ENCODE measurements at regions not wholly inside any gene's neighbourhood (a gene's known extent, or its start where the extent isn't known, plus 50 kb on each side); places are given as distances from the start of the nearest gene placed in this dataset.

GRCh38 chr16:73610605-73611156, 562.8 kb upstream of the ZFHX3 start:
- POLR2A ChIA-PET, result no interaction called here
- no peak for TF ChIP-seq L3MBTL2 (conservative IDR thresholded peaks at IDR 0.05)
- no peak for TF ChIP-seq BHLHE40 (IDR thresholded peaks at IDR 0.05; ENCODE audit: borderline replicate concordance)
- no peak for TF ChIP-seq CTBP1 (IDR thresholded peaks at IDR 0.05; ENCODE audit: borderline replicate concordance)
- TF ChIP-seq FOXA1 (IDR thresholded peaks at IDR 0.05), result no peak
- TF ChIP-seq NFRKB (IDR thresholded peaks at IDR 0.05), result no peak
- TF ChIP-seq SP1 (IDR thresholded peaks at IDR 0.05), result no peak
- no peak for TF ChIP-seq ARNT (IDR thresholded peaks at IDR 0.05)
- no peak for TF ChIP-seq SUZ12 (IDR thresholded peaks at IDR 0.05)
- no peak for TF ChIP-seq ZNF384 (IDR thresholded peaks at IDR 0.05)
- no peak for TF ChIP-seq FOXK2 (IDR thresholded peaks at IDR 0.05)
- CTCF ChIA-PET, result no interaction called here
- DNase-seq (ENCODE audit: extremely low spot score), result no peak

GRCh38 chr16:73610160-73610559, 562.2 kb upstream of the ZFHX3 start:
- no peak for TF ChIP-seq BHLHE40 (IDR thresholded peaks at IDR 0.05; ENCODE audit: borderline replicate concordance)
- no peak for TF ChIP-seq SUZ12 (IDR thresholded peaks at IDR 0.05)
- TF ChIP-seq NFRKB (IDR thresholded peaks at IDR 0.05), result no peak
- ChIA-PET CTCF (no interaction called here), POLR2A (no interaction called here)
- no peak for DNase-seq (ENCODE audit: extremely low spot score)

- CTCF ChIA-PET, result no interaction called here
- TF ChIP-seq CTBP1 (IDR thresholded peaks at IDR 0.05; ENCODE audit: borderline replicate concordance) (no peak), LEF1 (IDR thresholded peaks at IDR 0.05; ENCODE audit: borderline replicate concordance) (no peak), ELF4 (IDR thresholded peaks at IDR 0.05) (no peak), NFRKB (IDR thresholded peaks at IDR 0.05) (no peak), ZNF384 (IDR thresholded peaks at IDR 0.05) (no peak), L3MBTL2 (conservative IDR thresholded peaks at IDR 0.05) (no peak), SP1 (IDR thresholded peaks at IDR 0.05) (no peak), FOXA1 (IDR thresholded peaks at IDR 0.05) (no peak), FOXM1 (IDR thresholded peaks at IDR 0.05; ENCODE audit: borderline replicate concordance) (no peak), BHLHE40 (IDR thresholded peaks at IDR 0.05; ENCODE audit: borderline replicate concordance) (no peak)
- POLR2A ChIA-PET, result no interaction called here
Measured at GRCh38 chr16:73608911-73609310, 561.0 kb upstream of the ZFHX3 start.

GRCh38 chr16:73605309-73605708, 557.4 kb upstream of the ZFHX3 start:
- TF ChIP-seq FOXA1 (IDR thresholded peaks at IDR 0.05) (no peak), ZNF384 (IDR thresholded peaks at IDR 0.05) (no peak), CTBP1 (IDR thresholded peaks at IDR 0.05; ENCODE audit: borderline replicate concordance) (no peak), LEF1 (IDR thresholded peaks at IDR 0.05; ENCODE audit: borderline replicate concordance) (no peak), L3MBTL2 (conservative IDR thresholded peaks at IDR 0.05) (no peak), ARNT (IDR thresholded peaks at IDR 0.05) (no peak), ELF4 (IDR thresholded peaks at IDR 0.05) (no peak), SP1 (IDR thresholded peaks at IDR 0.05) (no peak), SUZ12 (IDR thresholded peaks at IDR 0.05) (no peak), FOXK2 (IDR thresholded peaks at IDR 0.05) (no peak)
- POLR2A ChIA-PET, result no interaction called here
- CTCF ChIA-PET, result interaction anchor here (0.6 kb wide), 1 partner anchor 22 kb away, joined by 4 read pairs; no protein-coding TSS in a partner anchor
- DNase-seq (ENCODE audit: extremely low spot score), result no peak

More at GRCh38 chr16:73608911-73609310, 561.0 kb upstream of the ZFHX3 start:
- no peak for DNase-seq (ENCODE audit: extremely low spot score)

GRCh38 chr16:73601911-73602310, 554.0 kb upstream of the ZFHX3 start:
- POLR2A ChIA-PET, result no interaction called here
- TF ChIP-seq ELF4 (IDR thresholded peaks at IDR 0.05), result no peak
- no peak for TF ChIP-seq SUZ12 (IDR thresholded peaks at IDR 0.05)
- TF ChIP-seq TARDBP (IDR thresholded peaks at IDR 0.05), result no peak
- no peak for TF ChIP-seq PKNOX1 (IDR thresholded peaks at IDR 0.05)
- TF ChIP-seq FOXK2 (IDR thresholded peaks at IDR 0.05), result no peak
- TF ChIP-seq BHLHE40 (IDR thresholded peaks at IDR 0.05; ENCODE audit: borderline replicate concordance), result no peak
- TF ChIP-seq ZNF384 (IDR thresholded peaks at IDR 0.05), result no peak
- TF ChIP-seq NFRKB (IDR thresholded peaks at IDR 0.05), result no peak
- no peak for TF ChIP-seq L3MBTL2 (conservative IDR thresholded peaks at IDR 0.05)
- no peak for TF ChIP-seq LEF1 (IDR thresholded peaks at IDR 0.05; ENCODE audit: borderline replicate concordance)
- no peak for TF ChIP-seq ARNT (IDR thresholded peaks at IDR 0.05)
- no peak for TF ChIP-seq FOXA1 (IDR thresholded peaks at IDR 0.05)
- TF ChIP-seq SP1 (IDR thresholded peaks at IDR 0.05), result no peak
- no peak for TF ChIP-seq CTBP1 (IDR thresholded peaks at IDR 0.05; ENCODE audit: borderline replicate concordance)
- no peak for TF ChIP-seq FOXM1 (IDR thresholded peaks at IDR 0.05; ENCODE audit: borderline replicate concordance)
- TF ChIP-seq HDGF (IDR thresholded peaks at IDR 0.05; ENCODE audit: borderline replicate concordance), result no peak
- CTCF ChIA-PET, result no interaction called here
- DNase-seq (ENCODE audit: extremely low spot score), result no peak

GRCh38 chr16:73599870-73600269, 551.9 kb upstream of the ZFHX3 start:
- POLR2A ChIA-PET, result no interaction called here
- TF ChIP-seq L3MBTL2 (conservative IDR thresholded peaks at IDR 0.05) (no peak), SP1 (IDR thresholded peaks at IDR 0.05) (no peak), BHLHE40 (IDR thresholded peaks at IDR 0.05; ENCODE audit: borderline replicate concordance) (no peak), FOXK2 (IDR thresholded peaks at IDR 0.05) (no peak), CTBP1 (IDR thresholded peaks at IDR 0.05; ENCODE audit: borderline replicate concordance) (no peak), FOXA1 (IDR thresholded peaks at IDR 0.05) (no peak), PKNOX1 (IDR thresholded peaks at IDR 0.05) (no peak), NFRKB (IDR thresholded peaks at IDR 0.05) (no peak), ARNT (IDR thresholded peaks at IDR 0.05) (no peak), FOXM1 (IDR thresholded peaks at IDR 0.05; ENCODE audit: borderline replicate concordance) (no peak), LEF1 (IDR thresholded peaks at IDR 0.05; ENCODE audit: borderline replicate concordance) (no peak), TARDBP (IDR thresholded peaks at IDR 0.05) (no peak), HDGF (IDR thresholded peaks at IDR 0.05; ENCODE audit: borderline replicate concordance) (no peak), SUZ12 (IDR thresholded peaks at IDR 0.05) (no peak)

GRCh38 chr16:73599351-73599750, 551.4 kb upstream of the ZFHX3 start:
- no peak for TF ChIP-seq HDGF (IDR thresholded peaks at IDR 0.05; ENCODE audit: borderline replicate concordance)
- no peak for TF ChIP-seq FOXA1 (IDR thresholded peaks at IDR 0.05)
- CTCF ChIA-PET, result no interaction called here
- POLR2A ChIA-PET, result no interaction called here
- no peak for DNase-seq (ENCODE audit: extremely low spot score)

More at GRCh38 chr16:73599870-73600269, 551.9 kb upstream of the ZFHX3 start:
- no peak for DNase-seq (ENCODE audit: extremely low spot score)
- CTCF ChIA-PET, result no interaction called here

Measured in HEK293T (cell line).